Activated CD4-positive, alpha-beta T cell treated with anti-CD3 and anti-CD28 coated beads, Interleukin-10, Interleukin-2, amounts not matched to agents 100 ng/mL and 50 ng/mL, durations not matched to agents 16 hours and 8 hours (primary cell): ENCODE measurements at regions not wholly inside any gene's neighbourhood (a gene's known extent, or its start where the extent isn't known, plus 50 kb on each side); places are given as distances from the start of the nearest gene placed in this dataset.

Experiments
- DNase-seq: peaks from one replicate; pipeline ENCODE4 v3.0.0-alpha.2; 2020

DNA sequence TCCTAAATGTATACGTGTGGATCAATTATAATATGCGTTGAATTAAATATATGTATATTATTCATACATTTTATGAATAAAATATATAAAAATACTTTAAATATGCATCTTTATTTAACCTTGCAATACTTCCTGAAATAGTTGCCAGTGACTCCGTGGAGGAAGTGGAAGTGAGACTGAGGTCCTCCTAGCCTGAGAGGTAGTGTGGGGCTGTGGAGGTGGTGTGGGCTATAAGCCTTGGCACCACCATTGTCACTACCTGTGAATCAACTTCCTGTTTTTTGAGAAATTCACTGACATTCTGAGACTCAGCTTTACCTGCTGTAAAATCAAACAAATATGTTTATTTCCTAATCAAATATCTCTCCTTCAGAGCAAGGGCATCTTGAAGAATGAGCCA, 514.2 kb downstream of the VRK1 start:
- DNase-seq: no peak

DNA sequence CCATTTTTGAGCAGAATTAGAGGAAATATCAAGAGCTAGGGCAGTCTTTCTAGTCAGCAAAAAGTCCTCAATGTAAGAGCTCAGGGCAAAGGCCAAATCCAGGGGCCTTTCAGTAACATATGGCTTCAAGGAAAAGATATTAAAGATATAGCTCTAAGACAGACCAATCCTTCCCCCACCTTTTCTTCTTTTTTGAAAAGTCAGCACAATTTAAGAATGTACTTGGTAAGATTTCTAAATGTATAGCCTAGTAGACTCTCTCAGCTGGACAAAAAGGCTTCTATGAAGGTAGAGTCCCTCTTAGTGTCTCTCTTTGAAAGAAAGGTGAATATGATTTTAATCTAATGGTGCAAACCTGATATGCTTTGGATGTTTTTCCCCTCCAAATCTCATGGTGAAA, 515.7 kb downstream of the VRK1 start:
- no peak for DNase-seq

DNA sequence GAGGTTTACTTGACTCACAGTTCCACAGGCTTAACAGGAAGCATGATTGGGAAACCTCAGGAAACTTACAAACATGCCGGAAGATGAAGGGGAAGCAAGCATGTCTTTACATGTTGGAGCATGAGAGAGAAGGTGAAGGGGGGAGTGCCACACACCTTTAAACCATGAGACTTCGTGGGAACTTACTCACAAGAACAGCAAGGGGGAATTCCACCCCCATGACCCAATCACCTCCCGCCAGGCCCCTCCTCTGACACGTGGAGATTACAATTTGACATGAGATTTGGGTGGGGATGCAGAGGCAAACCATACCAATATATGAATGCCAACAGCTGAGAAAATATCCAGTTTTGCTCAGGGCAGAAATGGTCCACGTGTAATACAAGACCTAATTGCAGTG, 518.6 kb downstream of the VRK1 start:
- no peak for DNase-seq

DNA sequence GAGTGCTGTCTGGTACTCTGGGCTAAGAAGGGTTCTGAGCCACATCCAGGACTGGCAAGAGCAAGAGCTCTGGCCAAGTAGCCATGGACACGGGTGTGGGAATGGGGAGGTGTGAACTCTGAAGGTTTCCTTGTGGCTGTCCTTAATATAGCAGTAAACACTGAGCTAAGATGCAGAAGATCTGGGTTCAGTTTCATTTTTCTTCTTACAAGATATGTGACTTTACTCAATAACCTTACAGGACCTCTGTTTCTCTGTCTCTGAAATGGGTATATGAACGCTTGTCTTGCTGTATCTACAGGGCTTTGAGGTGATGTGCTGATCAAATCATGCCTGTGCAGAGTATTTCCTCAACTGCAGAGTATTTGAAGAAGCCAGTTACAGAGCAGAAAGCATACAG, 521.2 kb downstream of the VRK1 start:
- no peak for DNase-seq

DNA sequence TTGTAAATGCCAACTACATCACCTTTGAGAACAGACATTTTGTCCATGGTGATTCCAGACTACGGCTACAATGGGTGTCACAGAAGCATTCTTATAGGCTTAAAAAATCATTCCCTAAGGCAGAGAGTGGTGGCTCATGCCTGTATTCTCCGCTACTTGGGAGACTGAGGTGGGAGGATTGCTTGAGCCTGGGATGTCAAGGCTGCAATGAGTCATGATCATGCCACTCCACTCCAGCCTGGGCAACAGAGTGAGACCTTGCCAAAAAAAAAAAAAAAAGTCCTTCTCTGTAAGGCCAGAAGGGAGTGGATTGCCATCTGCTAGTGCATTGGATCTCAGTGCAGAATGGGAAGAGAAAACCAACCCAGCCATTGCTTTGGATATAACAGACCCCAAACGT, 522.5 kb downstream of the VRK1 start:
- DNase-seq: no peak

DNA sequence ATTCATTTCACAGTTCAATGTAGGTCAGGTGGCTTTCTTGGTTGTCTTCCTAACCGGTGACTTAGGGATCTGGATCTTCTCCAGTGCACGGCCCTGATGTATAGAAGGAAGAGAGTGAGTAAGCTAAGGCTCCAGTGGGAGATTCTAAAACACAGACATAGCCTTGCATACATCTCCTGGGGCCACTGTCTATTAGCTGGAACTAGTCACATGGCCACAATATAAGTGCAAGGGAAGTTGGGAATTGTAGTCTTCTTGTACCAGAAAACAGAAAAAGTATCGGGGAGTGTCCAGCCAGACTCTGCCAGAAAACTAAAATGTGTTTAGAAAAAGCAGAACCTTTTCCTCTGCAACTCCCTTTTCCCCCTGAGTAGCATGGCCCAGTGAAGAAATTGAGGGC, 531.6 kb downstream of the VRK1 start:
- DNase-seq: no peak

DNA sequence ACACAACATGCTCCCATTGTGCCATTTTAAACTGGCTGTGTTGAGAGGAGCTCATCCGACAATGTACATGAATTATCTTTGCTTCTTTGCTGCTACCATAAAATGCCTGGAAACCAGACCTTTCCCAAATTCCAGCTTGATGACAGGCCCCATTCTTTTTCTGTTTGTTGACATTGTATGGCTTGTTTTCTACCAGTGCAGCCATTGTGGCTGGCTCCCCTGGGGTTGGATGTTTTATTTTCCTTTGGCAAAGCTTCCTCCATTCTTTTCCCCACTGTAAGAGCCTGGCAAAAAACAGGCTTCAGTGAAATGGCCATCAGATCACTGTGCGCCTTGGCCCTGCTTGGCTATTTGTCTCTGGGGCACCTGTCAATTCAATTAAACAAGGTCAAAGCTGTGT, 532.5 kb downstream of the VRK1 start:
- no peak for DNase-seq

DNA sequence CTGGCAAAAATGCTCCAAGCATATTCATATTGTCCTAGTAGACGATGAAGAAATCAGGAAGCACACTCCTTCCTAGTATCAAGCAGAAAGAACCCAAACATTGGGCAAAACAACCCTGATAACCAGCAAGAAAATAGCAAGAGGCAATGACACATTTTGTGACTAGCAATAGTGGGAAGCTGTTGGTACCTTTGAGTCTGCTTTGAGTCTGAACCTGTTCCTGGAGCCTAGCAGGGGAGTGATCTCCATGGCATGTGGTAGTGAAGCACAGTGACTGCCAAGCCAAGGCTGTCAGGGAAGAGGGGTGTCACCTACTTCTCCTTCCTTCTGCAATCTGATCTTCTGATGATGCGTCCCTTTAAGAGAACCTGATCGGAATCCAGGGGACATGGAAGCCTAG, 533.9 kb downstream of the VRK1 start:
- DNase-seq: no peak

DNA sequence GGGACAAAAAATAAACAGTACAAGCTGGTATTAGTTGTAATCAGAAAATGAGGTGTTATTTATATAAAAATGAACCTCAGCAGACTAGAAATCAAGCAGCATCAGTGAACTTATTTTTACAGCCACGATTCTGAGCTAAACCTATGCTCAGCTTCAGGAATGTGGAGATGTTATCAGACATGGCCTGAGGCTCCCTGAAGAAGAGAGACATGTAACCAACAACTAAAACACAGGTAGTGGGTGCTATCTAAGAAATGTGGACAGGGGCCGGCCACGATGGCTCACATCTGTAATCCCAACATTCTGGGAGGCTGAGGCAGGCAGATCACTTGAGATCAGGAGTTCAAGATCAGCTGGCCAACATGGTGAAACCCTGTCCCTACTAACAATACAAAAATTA, 534.3 kb downstream of the VRK1 start:
- no peak for DNase-seq

DNA sequence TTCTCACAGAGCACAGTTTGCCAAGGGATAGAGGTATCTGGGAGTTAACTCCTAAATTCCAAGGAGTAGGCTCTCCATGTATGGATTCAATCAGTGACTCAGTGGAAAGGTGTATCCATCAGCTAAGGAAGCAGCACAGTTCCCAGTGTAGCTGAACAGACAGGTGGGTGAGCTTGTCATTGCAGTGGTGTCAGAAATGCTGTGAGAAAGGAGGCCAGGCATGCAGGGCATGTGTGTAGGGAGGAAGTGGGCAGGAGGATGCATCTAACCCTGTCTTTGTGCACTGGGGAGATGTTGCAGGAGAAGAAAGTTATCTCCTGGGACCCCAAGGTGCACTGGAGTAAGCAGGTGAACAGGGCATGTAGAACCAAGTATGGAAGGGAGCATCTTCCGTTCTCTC, 539.0 kb downstream of the VRK1 start:
- DNase-seq: no peak

DNA sequence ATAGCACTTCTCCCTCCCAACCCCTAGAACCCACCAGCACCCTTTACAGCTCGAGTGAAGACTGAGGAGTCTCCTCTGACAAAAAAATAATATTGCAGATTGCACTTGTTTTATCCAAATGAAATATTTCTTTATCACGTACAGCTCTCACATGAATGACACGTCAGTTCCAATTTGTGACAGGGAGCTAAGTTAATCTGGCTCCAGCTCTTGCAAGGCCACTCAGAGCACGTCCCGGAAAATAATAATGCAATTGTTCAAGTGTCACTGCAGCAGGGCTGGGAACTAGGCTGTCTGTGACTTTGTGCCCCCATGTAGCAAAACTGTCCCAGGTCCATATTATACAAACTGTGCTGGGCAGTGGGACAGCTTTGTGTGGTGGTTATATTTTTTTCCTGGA, 539.6 kb downstream of the VRK1 start:
- DNase-seq: no peak

DNA sequence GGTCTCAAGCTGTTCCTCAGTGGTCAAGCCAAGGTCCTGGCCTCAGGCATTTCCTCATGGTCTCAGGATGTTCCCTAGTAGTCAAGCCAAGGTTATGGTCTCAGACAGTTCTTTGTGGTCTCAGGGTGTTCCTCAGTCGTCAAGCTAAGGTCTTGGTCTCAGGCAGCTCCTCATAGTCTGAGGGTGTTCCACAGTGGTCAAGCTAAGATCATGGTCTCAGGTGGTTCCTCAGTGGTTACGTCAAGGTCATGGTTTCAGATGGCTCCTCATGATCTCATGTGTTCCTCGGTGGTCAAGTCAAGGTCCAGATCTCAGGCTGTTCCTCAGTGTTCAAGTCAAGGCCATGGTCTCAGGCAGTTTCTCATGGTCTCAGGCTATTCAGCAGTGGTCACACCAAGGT, 540.1 kb downstream of the VRK1 start:
- DNase-seq: no peak

DNA sequence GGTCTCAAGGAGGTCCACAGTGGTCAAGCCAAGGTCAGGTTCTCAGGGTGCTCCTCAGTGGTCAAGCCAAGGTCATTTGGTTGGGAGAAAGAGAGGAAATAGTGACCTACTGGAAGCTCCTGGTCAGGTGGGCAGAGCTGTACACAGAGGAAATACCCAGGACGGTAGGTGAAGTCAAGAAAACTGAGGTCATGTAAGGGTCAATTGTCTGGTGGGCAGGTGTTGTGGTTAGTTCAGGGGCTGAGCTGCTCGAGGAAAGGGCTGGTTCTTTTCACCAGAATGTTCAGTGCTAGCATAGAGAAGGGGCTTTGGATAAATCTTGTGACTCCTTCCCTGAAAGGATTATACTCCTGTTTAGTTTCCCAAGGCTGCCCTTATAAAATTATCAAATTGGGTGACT, 540.5 kb downstream of the VRK1 start:
- DNase-seq: no peak

DNA sequence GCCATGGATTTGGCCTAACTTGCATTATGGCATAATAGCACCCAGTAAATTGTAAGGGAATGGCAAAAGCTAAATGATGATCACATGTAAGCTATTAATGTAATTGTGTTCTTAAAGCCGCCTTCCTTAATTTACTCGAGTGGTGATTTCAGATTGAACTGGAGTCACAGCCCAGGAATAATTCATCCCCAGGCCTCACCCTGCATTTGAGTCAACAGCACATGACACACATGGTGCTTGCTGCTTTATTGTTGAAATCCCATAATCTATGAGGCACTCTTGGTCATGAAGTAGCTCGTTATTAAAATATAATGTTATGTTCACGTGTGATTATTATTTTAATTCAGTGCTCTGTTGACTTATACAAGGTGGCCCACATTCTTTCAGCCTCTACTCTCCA, 547.5 kb downstream of the VRK1 start:
- DNase-seq: no peak

DNA sequence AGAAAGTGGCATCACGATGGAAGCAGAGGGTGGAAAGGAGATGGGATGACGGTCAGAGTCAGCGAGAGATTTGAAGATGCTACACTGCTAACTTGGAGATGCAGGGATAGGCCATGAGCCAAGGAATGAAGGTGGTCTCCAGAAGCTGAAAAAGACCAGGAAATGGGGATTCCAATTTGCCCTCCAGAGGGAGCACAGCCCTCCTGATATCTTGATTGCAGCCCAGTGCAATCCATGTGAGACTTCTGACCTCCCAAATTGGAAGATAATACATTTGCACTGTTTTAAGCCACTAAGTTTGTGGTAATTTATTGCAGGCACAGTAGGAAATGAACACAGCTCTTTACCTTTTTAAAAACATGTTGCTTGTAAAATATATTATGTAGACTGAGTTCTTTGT, 549.5 kb downstream of the VRK1 start:
- DNase-seq: no peak

DNA sequence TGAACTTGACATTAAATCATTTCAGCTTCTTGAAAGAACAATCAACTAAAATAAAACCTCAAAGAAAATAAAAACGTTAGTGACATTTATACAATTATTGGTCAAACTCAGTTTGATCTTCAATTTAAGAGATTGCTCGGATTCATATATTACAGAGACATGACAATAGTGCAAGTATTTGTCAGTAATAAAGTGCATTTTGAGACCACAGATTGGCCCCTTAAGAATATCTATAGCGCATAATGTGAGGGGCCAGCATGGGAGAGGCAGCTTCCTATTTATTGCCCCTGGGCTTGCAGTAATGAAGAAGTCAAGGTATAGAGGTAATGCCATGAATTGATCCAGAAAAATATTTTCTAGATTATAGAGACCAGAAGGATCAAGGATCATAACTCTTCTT, 552.3 kb downstream of the VRK1 start:
- DNase-seq: no peak

DNA sequence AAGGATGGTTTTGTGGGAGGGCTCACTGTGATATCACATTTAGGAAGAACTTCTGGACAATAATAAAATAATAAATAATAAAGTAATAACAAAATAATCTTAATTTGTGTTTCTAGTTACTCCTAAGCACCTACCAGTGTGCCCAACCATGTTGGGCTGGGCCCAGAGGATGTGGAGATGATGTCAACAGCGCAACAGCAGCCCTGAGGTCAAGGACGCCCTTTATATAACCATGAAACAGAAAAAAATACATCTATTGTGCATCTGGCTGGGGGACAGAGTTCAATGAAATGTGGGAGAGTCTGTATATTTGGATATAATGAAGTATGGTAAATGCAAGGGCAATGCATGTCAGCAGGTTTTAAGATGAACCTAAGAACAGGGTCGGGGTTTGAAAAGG, 552.8 kb downstream of the VRK1 start:
- DNase-seq: no peak

DNA sequence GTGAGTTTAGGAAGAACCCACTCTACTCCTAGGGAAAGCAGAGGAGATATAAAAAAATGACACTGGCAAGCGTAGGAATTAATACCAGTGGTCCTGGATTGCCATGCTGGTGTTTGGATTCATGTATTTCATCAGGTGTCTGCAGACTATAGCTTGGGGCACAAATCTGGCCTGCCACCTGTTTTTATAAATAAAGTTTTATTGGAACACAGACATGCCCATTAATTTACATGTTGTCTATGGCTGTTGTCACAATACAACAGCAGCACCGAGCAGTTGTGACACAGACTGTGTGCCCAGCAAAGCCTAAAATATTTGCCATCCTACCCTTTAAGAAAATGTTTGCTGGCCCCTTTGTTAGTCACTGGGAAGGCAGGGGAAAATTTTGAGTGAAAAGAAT, 553.2 kb downstream of the VRK1 start:
- DNase-seq: no peak

DNA sequence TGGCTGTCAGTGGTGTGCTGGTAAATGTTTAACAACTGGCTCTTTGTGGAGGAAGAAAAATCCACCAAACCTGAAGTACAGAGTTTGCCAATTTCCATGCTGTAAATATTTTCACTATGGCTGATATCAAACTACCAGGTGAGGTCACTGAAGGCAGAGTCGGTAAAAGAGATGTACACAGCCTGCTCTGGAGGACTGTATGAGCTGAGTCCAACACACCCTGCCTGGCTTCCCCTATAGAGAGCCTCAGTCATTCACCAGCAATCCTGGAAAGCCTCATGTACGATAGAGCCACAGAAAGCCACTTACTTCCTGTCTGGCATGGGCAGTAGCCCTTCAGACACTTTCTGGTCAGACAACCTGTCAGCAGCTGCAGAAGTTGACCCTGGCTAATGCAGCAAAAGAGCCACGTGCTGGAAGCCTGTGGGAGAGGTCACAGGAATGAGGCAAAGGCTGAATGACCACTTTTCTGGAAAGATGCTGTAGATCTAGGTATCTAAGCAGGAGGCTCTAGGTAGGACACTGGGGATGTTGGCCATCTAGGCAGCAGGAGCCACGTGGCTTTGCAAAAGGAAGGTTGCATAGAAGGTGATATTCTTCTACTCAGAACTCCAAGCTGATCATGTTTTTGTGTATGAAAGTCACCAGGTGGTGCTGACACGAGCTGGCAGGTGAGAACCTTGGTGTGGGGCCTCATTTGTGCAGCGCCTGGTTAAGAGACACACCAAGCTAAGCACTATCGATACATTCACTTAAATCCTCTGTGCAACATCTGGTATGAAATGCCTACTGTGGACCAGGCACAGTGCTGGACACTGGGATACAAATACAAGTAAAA, 553.9 kb downstream of the VRK1 start:
- DNase-seq: no peak

DNA sequence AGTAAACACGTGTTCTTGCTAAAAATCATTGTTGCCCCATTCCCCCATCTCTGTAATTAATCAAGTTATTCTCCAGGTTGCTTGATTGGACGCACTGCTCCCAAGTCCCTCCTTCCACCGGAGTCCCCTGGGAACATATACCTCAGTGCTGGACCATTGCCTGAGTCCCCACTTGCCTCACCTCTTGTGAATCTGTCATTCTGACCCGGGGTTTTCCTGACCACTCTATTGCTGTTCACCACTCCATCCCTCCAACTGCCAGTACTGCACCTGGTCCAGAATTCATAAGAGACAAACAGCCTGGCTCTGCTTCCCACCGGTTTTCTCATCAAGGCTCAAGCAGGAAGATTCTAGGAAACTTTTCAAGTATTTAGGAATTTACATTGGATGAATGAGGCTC, 555.9 kb downstream of the VRK1 start:
- no peak for DNase-seq

DNA sequence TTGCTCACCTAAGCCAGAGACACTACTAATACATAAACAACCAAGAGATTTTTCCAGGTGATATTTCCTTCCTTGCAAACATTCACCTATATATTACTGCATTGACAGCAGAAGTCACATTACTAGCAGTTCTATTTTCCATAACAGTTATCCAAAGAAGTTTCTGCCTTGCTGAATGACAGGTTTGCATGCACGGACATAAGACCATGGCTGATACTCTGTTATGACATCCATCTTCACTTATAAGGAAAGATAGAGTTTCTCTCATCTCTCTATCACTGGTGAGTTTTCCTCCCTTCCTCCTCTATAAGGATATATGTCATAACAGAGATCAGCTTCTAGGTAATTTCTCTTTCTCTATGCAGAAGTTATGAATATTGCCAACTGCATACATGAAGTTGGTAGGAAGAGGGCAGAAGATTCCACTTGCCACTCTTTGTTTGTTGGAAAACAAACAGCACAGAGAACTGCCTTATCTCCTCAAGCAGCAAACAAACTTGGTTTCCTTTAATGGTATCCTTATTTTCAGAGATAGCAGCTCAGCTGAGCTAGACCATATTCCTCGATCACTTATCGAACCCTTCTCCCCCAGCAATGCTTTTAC, 557.0 kb downstream of the VRK1 start:
- DNase-seq: no peak

DNA sequence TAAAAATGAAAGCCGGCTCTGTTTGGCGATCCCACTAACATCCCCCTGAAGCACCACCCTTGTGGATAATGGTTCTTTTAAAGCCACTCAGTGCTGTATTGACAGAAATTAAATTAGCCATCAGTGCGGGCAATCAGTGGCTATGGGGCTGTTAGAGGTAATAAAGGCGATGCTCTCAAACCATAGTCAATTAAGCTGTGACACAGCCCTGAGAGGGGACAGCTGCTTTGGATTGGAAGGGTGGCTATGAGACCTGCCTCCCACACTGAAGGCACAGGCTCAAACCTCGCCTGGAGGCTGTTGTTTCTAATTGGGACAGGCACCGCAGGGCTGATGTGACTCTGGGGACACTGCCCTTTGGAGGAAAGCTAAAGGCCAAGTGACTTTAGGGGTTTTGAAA, 562.2 kb downstream of the VRK1 start:
- no peak for DNase-seq

DNA sequence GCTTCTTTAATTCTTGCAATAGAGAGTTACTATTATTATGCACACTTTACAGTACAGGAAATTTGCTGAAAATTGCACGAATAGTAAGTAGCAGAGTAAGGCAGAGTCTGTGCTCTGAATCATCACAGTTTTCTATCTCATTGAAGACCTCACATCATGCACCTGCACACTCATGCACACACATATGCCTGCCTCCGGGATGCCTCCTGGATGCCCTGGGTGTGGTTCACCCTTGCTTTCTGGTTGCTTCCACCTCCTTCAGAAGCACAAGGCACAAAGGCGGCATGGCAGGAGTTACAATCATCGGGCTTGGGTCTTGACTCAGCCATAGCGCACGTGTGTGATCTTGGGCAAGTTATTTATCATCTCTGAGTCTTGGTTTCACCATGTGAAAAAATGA, 564.0 kb downstream of the VRK1 start:
- no peak for DNase-seq

DNA sequence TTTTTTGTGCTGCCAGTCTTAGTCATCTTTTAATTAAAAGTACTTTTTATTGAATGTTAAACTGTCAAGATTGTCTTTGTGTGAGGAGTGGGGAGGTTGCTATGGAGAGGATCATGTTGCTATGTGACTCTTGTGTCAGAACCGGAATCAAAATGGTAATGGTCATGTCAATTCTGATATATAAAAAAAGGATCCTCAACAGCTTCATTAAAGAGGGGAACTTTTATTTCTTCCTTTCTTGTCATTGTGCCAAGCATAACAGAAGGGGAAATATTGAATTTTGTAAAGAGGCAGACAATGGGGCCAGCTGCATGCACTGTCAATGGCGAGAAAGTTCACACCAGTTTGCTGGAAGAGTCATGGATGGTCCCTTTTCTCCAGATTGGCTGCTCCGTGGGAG, 564.8 kb downstream of the VRK1 start:
- DNase-seq: no peak

DNA sequence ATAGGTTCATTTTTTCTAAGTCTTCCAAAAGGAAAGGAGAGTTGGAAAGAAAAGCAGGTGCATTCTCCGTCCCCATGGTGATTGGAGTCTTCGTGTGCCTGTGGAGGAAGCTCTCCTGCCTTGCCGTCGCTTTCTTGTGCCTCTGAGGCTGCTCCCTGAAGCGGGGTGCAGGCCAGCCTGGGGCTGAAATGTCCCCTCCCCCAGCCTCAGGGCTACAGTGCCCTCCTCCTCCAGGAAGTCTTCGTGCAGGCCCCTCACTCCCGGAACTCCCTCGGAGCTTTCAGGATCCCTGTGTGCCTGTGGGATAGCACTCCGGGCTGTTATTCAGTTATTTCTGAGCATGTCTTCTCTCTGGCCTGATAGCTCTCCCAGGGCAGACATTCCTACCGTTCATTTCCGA, 569.2 kb downstream of the VRK1 start:
- DNase-seq: no peak
